HFF-Myc (cell line): ENCODE measurements at regions not wholly inside any gene's neighbourhood (a gene's known extent, or its start where the extent isn't known, plus 50 kb on each side); places are given as distances from the start of the nearest gene placed in this dataset.

Experiments used
- DNase-seq: peaks from one replicate; pipeline ENCODE4 v3.0.0-alpha.2; 2011; ENCODE audit warnings: low read depth; ENCODE audit errors: extremely low read depth
- H3K4me3 ChIP-seq: replicated peaks from 2 replicates; pipeline ENCODE4 v1.5.1; 2011; ENCODE audit warnings: low read depth, mild to moderate bottlenecking, control low read depth, low read length
- CTCF ChIP-seq: IDR thresholded peaks from 2 replicates; pipeline ENCODE4 v1.5.1; 2012; ENCODE audit warnings: mild to moderate bottlenecking, low read depth, low read length, control low read depth; ENCODE audit errors: missing control alignments

DNA sequence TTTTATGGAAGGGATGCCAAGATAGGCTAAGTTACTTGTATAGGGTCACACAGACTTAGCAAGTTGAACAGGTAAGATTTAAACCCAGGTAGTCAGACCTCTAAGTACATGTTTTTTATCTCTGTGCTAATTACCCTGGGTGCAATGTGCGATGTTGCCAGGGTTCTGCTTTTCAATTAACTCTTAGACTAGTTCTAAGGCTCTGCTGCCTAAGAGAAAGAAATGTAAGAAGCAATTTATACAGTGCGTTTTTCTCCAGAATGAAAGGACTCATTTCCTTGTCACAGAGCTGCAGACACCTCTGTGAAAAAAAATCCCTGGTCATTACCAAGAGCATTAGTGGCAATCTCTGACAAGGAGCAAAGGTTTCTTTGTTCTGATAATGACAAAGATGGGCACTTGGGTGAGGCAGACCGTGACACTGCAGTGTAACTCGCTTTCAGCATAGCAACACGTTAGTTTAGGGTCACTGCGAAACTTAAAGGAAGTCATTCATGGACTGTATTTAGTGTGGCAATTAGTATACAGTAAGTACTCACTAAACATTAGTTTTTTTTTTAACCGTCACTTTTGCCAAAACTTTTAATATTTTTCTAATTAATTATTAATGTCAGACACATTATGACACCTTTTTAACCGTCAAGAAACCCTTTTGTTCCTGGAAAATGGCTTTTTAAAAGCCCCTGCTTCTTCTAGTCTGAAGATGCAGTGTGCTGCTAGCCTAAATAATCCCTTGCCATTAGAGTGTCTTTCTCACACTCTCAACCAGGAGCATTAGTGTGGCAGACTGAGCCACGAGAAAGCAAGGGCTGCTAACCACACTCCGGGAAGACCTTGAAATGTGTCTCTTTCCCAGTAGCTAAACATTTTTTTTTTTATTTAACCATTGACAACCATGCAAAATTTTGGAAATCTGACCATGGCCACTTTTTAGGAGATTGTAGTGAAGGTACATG, 520.0 kb upstream of the C9orf72 start:
- no peak for TF ChIP-seq CTCF
- no peak for DNase-seq
- no peak overlapping the region for H3K4me3 ChIP-seq

DNA sequence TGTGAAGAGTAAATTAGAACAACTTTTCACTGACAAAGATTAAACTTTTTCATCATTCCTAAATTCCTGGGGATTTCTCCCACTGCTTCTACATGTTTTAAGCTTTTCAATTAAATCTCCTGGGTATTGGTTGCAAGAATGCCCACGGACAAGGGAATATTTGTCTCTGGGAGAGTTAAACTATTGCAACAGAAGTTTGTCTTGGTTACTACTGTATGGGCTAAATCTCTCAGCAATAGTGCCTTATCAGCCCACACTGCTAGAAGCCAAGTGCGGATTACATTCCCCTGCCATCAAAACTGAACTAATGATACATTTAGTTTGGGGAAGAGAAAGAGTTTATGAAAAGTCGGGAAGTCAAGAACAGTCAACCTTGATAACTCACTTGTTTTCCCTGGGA, 528.2 kb upstream of the C9orf72 start:
- no peak for DNase-seq
- no peak for TF ChIP-seq CTCF
- no peak overlapping the region for H3K4me3 ChIP-seq

- TF ChIP-seq CTCF, result no peak
- no peak overlapping the region for H3K4me3 ChIP-seq
- DNase-seq, result no peak
These were observed 531.7 kb upstream of the C9orf72 start for GRCh38 chr9:28105001-28105400.

DNA sequence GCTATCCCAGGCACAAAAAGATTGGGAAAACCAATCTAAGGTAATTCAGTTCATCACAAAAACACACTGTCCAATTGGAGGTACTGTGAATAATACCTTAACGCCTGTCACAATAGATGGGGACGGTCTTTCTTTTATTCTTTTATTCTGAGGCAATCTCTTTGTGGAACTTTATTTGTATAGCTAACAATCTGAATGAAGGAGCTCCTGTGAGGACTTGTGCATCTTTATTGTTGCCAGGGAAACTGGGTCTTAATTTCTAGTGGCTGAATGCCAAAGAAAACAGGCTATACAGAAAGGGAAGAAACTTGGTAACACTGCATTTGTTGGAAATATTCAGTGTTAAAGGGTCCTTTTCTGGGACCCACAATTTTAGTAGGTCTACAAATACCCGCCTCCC, 546.9 kb upstream of the C9orf72 start:
- no peak for DNase-seq
- TF ChIP-seq CTCF, result no peak
- H3K4me3 ChIP-seq, result no peak overlapping the region

GRCh38 chr9:28120626-28121025, 547.3 kb upstream of the C9orf72 start:
- TF ChIP-seq CTCF, result no peak
- no peak overlapping the region for H3K4me3 ChIP-seq
- no peak for DNase-seq

- no peak for TF ChIP-seq CTCF
- DNase-seq, result no peak
These were observed 548.1 kb upstream of the C9orf72 start for GRCh38 chr9:28121366-28121765.

More at GRCh38 chr9:28121366-28121765, 548.1 kb upstream of the C9orf72 start:
- no peak overlapping the region for H3K4me3 ChIP-seq
